ENCODE measurements at regions not wholly inside any gene's neighbourhood (a gene's known extent, or its start where the extent isn't known, plus 50 kb on each side); places are given as distances from the start of the nearest gene placed in this dataset.

GRCh38 chr7:7122701-7123281 lies 59.6 kb upstream of the C1GALT1 start:
- H2BK120ac ChIP-seq (ENCODE audit: low read depth, low read length), result no peak overlapping the region
- H3K23ac ChIP-seq (ENCODE audit: low read length), result no peak overlapping the region
- H3K4me2 ChIP-seq (ENCODE audit: low read length), result no peak overlapping the region
- no peak overlapping the region for H3K56ac ChIP-seq (ENCODE audit: low read length)
- H3K79me2 ChIP-seq (ENCODE audit: control insufficient read depth, insufficient read depth, low read length), result no peaks in the 10 kb centered on the region
- no peaks in the 10 kb centered on the region for H3K27me3 ChIP-seq (ENCODE audit: insufficient read depth, low read length, poor library complexity)
- no peaks in the 10 kb centered on the region for H3K79me1 ChIP-seq (ENCODE audit: low read length)
- no CpG with 5 or more reads among the region's 4 CpGs for WGBS (ENCODE audit: extremely low coverage, insufficient coverage, low lambda C conversion rate)
- H3K9ac ChIP-seq (ENCODE audit: low read length), result no peak overlapping the region
- H2BK15ac ChIP-seq (replicated peaks; ENCODE audit: low read depth), result no peak overlapping the region
- H3K4ac ChIP-seq (ENCODE audit: low read depth, low read length), result no peak overlapping the region
- H2AK5ac ChIP-seq (ENCODE audit: low read length), result no peak overlapping the region
- no peak overlapping the region for H4K8ac ChIP-seq (ENCODE audit: low read depth, low read length)
- H3K18ac ChIP-seq (ENCODE audit: low read length), result no peak overlapping the region
- H3K4me1 ChIP-seq (ENCODE audit: control insufficient read depth, low read depth, low read length), result no peaks in the 10 kb centered on the region
- no peak overlapping the region for H4K5ac ChIP-seq (ENCODE audit: low read length)
- H3K27ac ChIP-seq (ENCODE audit: low read depth, low read length), result no peak overlapping the region
- H3K4me3 ChIP-seq (ENCODE audit: low read length), result no peak overlapping the region
- no peaks in the 10 kb centered on the region for H3K36me3 ChIP-seq (ENCODE audit: control insufficient read depth, insufficient read depth, low read length)
- no peak for DNase-seq
- H2BK5ac ChIP-seq (ENCODE audit: low read length), result no peak overlapping the region

GRCh38 chr7:7125963-7126362 lies 56.4 kb upstream of the C1GALT1 start:
- no peak overlapping the region for H3K4ac ChIP-seq (ENCODE audit: low read depth, low read length)
- no peak overlapping the region for H2BK5ac ChIP-seq (ENCODE audit: low read length)
- no peaks in the 10 kb centered on the region for H3K36me3 ChIP-seq (ENCODE audit: control insufficient read depth, insufficient read depth, low read length)
- no peak for DNase-seq
- H3K56ac ChIP-seq (ENCODE audit: low read length), result no peak overlapping the region
- H3K27ac ChIP-seq (ENCODE audit: low read depth, low read length), result no peak overlapping the region
- no peak overlapping the region for H4K5ac ChIP-seq (ENCODE audit: low read length)
- no CpG with 5 or more reads among the region's 2 CpGs for WGBS (ENCODE audit: extremely low coverage, insufficient coverage, low lambda C conversion rate)
- peaks cover 3% of the 10 kb centered on the region for H3K4me1 ChIP-seq (ENCODE audit: control insufficient read depth, low read depth, low read length)
- no peak overlapping the region for H3K4me3 ChIP-seq (ENCODE audit: low read length)
- H2BK120ac ChIP-seq (ENCODE audit: low read depth, low read length), result no peak overlapping the region
- no peak overlapping the region for H2BK15ac ChIP-seq (replicated peaks; ENCODE audit: low read depth)
- H3K27me3 ChIP-seq (ENCODE audit: insufficient read depth, low read length, poor library complexity), result no peaks in the 10 kb centered on the region
- no peaks in the 10 kb centered on the region for H3K79me1 ChIP-seq (ENCODE audit: low read length)
- H3K9ac ChIP-seq (ENCODE audit: low read length), result no peak overlapping the region
- H4K8ac ChIP-seq (ENCODE audit: low read depth, low read length), result no peak overlapping the region
- H3K79me2 ChIP-seq (ENCODE audit: control insufficient read depth, insufficient read depth, low read length), result no peaks in the 10 kb centered on the region
- H3K4me2 ChIP-seq (ENCODE audit: low read length), result no peak overlapping the region
- no peak overlapping the region for H3K18ac ChIP-seq (ENCODE audit: low read length)
- H3K23ac ChIP-seq (ENCODE audit: low read length), result no peak overlapping the region
- H2AK5ac ChIP-seq (ENCODE audit: low read length), result no peak overlapping the region

GRCh38 chr7:7127773-7128172 lies 54.6 kb upstream of the C1GALT1 start:
- no peak overlapping the region for H2AK5ac ChIP-seq (ENCODE audit: low read length)
- H3K4me1 ChIP-seq (ENCODE audit: control insufficient read depth, low read depth, low read length), result peaks cover 5% of the 10 kb centered on the region
- H4K8ac ChIP-seq (ENCODE audit: low read depth, low read length), result no peak overlapping the region
- no peaks in the 10 kb centered on the region for H3K79me1 ChIP-seq (ENCODE audit: low read length)
- no peak overlapping the region for H3K56ac ChIP-seq (ENCODE audit: low read length)
- no peak overlapping the region for H3K18ac ChIP-seq (ENCODE audit: low read length)
- H3K23ac ChIP-seq (ENCODE audit: low read length), result no peak overlapping the region
- no peak overlapping the region for H2BK5ac ChIP-seq (ENCODE audit: low read length)
- no peak overlapping the region for H2BK120ac ChIP-seq (ENCODE audit: low read depth, low read length)
- H3K36me3 ChIP-seq (ENCODE audit: control insufficient read depth, insufficient read depth, low read length), result no peaks in the 10 kb centered on the region
- no peak overlapping the region for H3K27ac ChIP-seq (ENCODE audit: low read depth, low read length)
- H3K4ac ChIP-seq (ENCODE audit: low read depth, low read length), result no peak overlapping the region
- no peaks in the 10 kb centered on the region for H3K79me2 ChIP-seq (ENCODE audit: control insufficient read depth, insufficient read depth, low read length)
- no peak overlapping the region for H3K4me3 ChIP-seq (ENCODE audit: low read length)
- no peak for DNase-seq
- no peak overlapping the region for H4K5ac ChIP-seq (ENCODE audit: low read length)
- no peak overlapping the region for H3K9ac ChIP-seq (ENCODE audit: low read length)
- H2BK15ac ChIP-seq (replicated peaks; ENCODE audit: low read depth), result no peak overlapping the region
- no CpG with 5 or more reads among the region's 1 CpG for WGBS (ENCODE audit: extremely low coverage, insufficient coverage, low lambda C conversion rate)
- no peak overlapping the region for H3K4me2 ChIP-seq (ENCODE audit: low read length)
- H3K27me3 ChIP-seq (ENCODE audit: insufficient read depth, low read length, poor library complexity), result no peaks in the 10 kb centered on the region

GRCh38 chr7:7129381-7129780 lies 53.0 kb upstream of the C1GALT1 start:
- Histone ChIP-seq H2BK5ac (ENCODE audit: low read length) (no peak overlapping the region), H3K27me3 (ENCODE audit: insufficient read depth, low read length, poor library complexity) (no peaks in the 10 kb centered on the region), H3K36me3 (ENCODE audit: control insufficient read depth, insufficient read depth, low read length) (no peaks in the 10 kb centered on the region), H3K23ac (ENCODE audit: low read length) (no peak overlapping the region), H3K4me3 (ENCODE audit: low read length) (no peak overlapping the region), H3K9ac (ENCODE audit: low read length) (no peak overlapping the region), H2BK15ac (replicated peaks; ENCODE audit: low read depth) (no peak overlapping the region), H2BK120ac (ENCODE audit: low read depth, low read length) (no peak overlapping the region), H4K5ac (ENCODE audit: low read length) (no peak overlapping the region), H3K56ac (ENCODE audit: low read length) (no peak overlapping the region), H3K4me1 (ENCODE audit: control insufficient read depth, low read depth, low read length) (peaks cover 5% of the 10 kb centered on the region), H3K18ac (ENCODE audit: low read length) (no peak overlapping the region), H2AK5ac (ENCODE audit: low read length) (no peak overlapping the region), H3K27ac (ENCODE audit: low read depth, low read length) (no peak overlapping the region), H3K4me2 (ENCODE audit: low read length) (no peak overlapping the region), H4K8ac (ENCODE audit: low read depth, low read length) (no peak overlapping the region), H3K4ac (ENCODE audit: low read depth, low read length) (no peak overlapping the region), H3K79me2 (ENCODE audit: control insufficient read depth, insufficient read depth, low read length) (no peaks in the 10 kb centered on the region), H3K79me1 (ENCODE audit: low read length) (no peaks in the 10 kb centered on the region)
- DNase-seq, result no peak
- WGBS (ENCODE audit: extremely low coverage, insufficient coverage, low lambda C conversion rate), result no CpG with 5 or more reads among the region's 3 CpGs

GRCh38 chr7:7131273-7131672 lies 51.1 kb upstream of the C1GALT1 start:
- no peak overlapping the region for H3K9ac ChIP-seq (ENCODE audit: low read length)
- no peaks in the 10 kb centered on the region for H3K27me3 ChIP-seq (ENCODE audit: insufficient read depth, low read length, poor library complexity)
- H4K5ac ChIP-seq (ENCODE audit: low read length), result no peak overlapping the region
- H3K27ac ChIP-seq (ENCODE audit: low read depth, low read length), result peak overlapping the region; percentile 50
- no peaks in the 10 kb centered on the region for H3K36me3 ChIP-seq (ENCODE audit: control insufficient read depth, insufficient read depth, low read length)
- no peak overlapping the region for H3K18ac ChIP-seq (ENCODE audit: low read length)
- peaks cover 5% of the 10 kb centered on the region for H3K4me1 ChIP-seq (ENCODE audit: control insufficient read depth, low read depth, low read length)
- WGBS (ENCODE audit: extremely low coverage, insufficient coverage, low lambda C conversion rate), result no CpG with 5 or more reads among the region's 1 CpG
- no peak overlapping the region for H3K4me3 ChIP-seq (ENCODE audit: low read length)
- H2BK5ac ChIP-seq (ENCODE audit: low read length), result peak overlapping the region; percentile 21
- no peak overlapping the region for H2BK120ac ChIP-seq (ENCODE audit: low read depth, low read length)
- no peak overlapping the region for H2BK15ac ChIP-seq (replicated peaks; ENCODE audit: low read depth)
- peak; percentile 89 for DNase-seq
- no peak overlapping the region for H3K4ac ChIP-seq (ENCODE audit: low read depth, low read length)
- H3K56ac ChIP-seq (ENCODE audit: low read length), result no peak overlapping the region
- H3K79me2 ChIP-seq (ENCODE audit: control insufficient read depth, insufficient read depth, low read length), result no peaks in the 10 kb centered on the region
- H2AK5ac ChIP-seq (ENCODE audit: low read length), result no peak overlapping the region
- H3K4me2 ChIP-seq (ENCODE audit: low read length), result no peak overlapping the region
- no peak overlapping the region for H4K8ac ChIP-seq (ENCODE audit: low read depth, low read length)
- H3K79me1 ChIP-seq (ENCODE audit: low read length), result no peaks in the 10 kb centered on the region
- H3K23ac ChIP-seq (ENCODE audit: low read length), result no peak overlapping the region
